A549 (cell line): ENCODE measurements at regions not wholly inside any gene's neighbourhood (a gene's known extent, or its start where the extent isn't known, plus 50 kb on each side); places are given as distances from the start of the nearest gene placed in this dataset.

Experiments
- CTCF ChIP-seq: fragments of >200 bp; sonication (Bioruptor Twin); formaldehyde crosslinking; IDR thresholded peaks from 3 replicates; pipeline ENCODE4 v1.5.1; 2016
- JUN ChIP-seq, 2 experiments: fragments of >200 bp; sonication (Bioruptor Twin); formaldehyde crosslinking; IDR thresholded peaks; 2 replicates in 1 of 2; 3 replicates in 1 of 2; pipeline ENCODE4 v1.6.1; 2016 to 2017
- KDM5A ChIP-seq: fragments of 200-600 bp; sonication (generic); IDR thresholded peaks from 2 replicates; pipeline ENCODE4 v1.6.1; 2016; ENCODE audit warnings: antibody characterized with exemption, mild to moderate bottlenecking
- MAX ChIP-seq: IDR thresholded peaks from 2 replicates; pipeline ENCODE4 v1.6.1; 2012
- POLR2A ChIP-seq: IDR thresholded peaks from 2 replicates; pipeline ENCODE4 v1.6.1; 2012; ENCODE audit warnings: mild to moderate bottlenecking, low read length
- RAD21 ChIP-seq, 2 experiments: fragments of >200 bp in 1 of 2; sonication (Bioruptor Twin) in 1 of 2; formaldehyde crosslinking in 1 of 2; IDR thresholded peaks in 1 of 2; conservative IDR thresholded peaks in 1 of 2; 2 replicates in 1 of 2; 3 replicates in 1 of 2; pipeline ENCODE4 v1.6.1; 2012 to 2018; ENCODE audit warnings: inconsistent platforms in 1 of 2

- TF ChIP-seq CTCF (no peak), POLR2A (no peak), RAD21 (conservative IDR thresholded peaks at IDR 0.05 in 1 of 2, IDR thresholded peaks at IDR 0.05 in 1 of 2) (no peak), JUN (IDR thresholded peaks at IDR 0.05) (no peak), MAX (no peak), KDM5A (no peak)
These were observed 203.6 kb downstream of the RAB11FIP4 start for GRCh38 chr17:31595076-31595475.
